HG02610 (cell line): ENCODE measurements at regions not wholly inside any gene's neighbourhood (a gene's known extent, or its start where the extent isn't known, plus 50 kb on each side); places are given as distances from the start of the nearest gene placed in this dataset.

Experiments used
- ATAC-seq: cut with Tn5 transposase; IDR thresholded peaks from one replicate; pipeline ENCODE4 v1.9.1; 2021; ENCODE audit warnings: mild to moderate bottlenecking, moderate library complexity; ENCODE audit not compliant: unreplicated experiment

DNA sequence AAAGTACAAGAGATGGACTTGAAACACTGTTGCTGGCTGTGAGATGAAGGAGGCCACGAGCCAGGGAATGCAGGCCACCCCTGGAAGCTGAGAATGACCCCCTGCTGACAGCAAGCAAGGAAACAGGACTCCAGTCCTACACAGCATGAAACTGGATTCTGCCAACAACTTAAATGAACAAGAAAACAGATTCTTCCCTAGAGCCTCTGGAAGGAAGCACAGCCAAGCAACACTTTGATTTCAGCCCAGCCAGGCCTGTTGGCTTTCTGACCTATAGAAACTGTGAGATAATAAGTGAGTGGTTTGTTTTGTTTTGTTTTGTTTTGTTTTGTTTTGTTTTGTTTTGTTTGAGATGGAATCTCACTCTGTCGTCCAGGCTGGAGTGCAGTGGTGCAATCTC, 105.3 kb upstream of the CACNA1A start:
- no peak for ATAC-seq

DNA sequence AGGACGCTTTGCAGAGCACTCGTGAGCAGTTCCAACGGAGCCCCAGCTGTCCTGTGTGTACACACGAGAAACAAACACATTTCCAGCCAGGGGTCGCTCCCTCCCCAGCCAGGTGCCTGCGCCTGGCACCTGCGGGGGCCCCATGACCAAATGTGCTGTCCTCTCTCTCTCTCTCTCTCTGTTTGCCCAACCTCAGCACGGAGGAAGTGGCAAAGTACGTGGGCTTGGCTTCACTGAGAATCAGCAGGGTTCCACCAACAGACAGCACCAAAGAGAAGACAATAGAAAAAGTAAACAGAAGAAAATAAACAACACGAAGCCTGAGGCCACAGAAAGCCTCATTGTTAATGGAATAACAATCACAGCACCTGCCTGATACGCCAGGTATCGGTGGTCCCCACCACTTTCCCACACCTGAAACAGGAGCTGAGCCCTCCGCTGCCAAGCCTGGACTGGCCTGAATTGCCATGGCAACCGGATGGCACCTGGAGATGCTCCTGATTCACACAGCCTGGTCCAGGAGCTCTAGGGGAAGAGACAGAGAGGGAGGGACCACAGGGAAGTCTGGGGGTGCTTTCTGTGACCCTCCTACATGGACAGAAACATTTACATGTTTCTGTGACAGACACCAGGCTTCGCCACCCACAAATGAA, 103.9 kb upstream of the CACNA1A start:
- ATAC-seq = no peak

DNA sequence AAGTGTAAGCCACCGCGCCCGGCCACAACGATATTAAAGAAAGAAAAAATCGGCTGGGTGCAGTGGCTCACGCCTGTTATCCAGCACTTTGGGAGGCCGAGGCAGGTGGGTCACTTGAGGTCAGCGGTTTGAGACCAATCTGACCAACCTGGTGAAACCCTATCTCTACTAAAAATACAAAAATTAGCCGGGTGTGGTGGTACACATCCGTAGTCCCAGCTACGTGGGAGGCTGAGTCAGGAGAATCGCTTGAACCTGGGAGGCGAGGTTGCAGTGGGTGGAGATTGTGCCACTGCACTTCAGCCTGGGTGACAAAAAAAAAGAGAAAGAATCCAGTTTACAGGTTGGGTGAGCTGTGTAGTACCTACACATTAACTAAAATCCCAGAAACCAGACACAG, 99.9 kb upstream of the CACNA1A start:
- no peak for ATAC-seq

DNA sequence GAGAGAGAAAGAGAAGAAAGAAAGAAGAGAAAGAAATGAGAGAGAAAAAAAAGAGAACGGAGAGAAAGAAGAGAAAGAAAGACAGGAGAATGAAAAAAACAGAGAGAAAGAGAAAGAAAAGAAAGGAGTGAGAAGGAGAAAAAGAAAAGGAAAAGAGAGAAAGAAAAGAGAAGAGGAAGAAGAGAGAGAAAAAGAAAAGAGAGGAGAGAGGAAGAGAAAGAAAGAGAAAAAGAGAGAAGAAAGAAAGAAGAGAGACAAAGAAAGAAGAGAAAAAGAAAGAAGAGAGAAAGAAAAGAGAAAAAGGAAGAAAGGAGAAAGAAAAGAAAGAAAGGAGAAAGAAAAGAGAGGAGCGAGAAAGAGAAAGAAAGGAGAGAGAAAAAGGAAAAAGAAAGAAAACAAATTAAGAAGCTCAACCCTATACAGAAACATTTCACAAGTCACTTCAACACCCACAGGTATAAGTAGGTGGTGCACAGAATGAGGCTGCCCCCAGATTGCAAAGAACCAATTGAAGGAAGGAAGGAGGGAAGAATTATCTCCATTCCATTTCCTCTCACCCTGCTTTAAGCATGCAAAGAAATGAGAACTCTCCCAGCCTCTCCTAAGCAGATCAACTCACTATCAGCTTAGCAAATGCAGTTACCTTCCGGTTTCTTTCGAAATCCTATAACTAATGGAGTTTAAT, 98.8 kb upstream of the CACNA1A start:
- no peak for ATAC-seq

DNA sequence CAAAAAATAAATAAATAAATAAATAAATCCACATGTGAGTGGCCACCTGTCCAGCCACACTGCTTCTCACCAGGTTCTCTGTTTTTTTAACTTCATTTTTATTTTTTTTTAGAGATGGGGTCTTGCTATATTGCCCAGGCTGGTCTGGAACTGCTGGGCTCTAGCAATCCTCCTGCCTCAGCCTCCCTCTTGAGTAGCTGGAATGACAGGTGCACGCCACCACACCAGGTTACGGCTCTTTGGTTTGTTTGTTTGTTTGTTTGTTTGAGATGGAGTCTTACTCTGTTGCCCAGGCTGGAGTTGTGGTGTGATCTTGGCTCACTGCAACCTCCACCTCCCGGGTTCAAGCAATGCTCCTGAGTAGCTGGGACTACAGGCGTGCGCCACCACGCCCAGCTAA, 94.5 kb upstream of the CACNA1A start:
- ATAC-seq = no peak

DNA sequence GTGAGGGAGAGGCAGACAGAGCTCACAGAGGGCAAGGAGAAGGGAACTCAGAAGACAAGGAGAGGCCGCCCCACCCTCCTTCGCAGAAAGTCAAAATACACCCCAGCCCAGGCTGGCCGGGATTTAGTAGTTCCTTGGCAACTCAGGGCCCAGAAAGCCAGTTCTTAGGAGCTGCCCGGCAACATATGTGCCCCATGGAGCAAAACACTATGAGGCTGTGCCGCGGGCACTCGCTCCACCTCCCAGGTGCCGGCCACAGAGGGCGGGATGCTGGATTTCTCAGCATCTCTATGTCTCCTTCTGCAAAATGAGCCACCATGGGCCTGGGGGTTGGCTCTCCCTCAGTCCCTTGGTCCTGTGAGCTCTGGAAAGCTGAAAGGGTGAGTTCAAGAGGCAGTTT, 93.8 kb upstream of the CACNA1A start:
- no peak for ATAC-seq

DNA sequence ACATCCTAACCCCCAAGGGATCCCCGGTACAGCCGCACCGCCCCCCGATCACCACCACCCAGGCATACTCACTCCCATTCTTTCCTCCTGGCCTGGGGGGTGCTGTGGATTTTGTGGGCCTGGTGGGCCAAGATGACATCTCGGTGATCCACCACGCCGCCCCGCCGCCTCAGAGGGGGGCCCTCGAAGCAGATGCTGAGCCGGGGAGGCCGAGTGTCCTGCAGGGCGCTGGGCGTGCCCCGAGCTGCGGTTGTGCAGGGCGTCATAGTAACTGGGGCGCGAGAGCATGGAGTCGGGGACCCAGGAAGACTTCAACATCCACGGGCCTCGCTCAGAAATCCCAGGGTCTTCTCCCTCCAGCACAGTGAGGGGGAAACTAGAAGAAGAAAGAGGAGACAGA, 93.4 kb upstream of the CACNA1A start:
- ATAC-seq = no peak

DNA sequence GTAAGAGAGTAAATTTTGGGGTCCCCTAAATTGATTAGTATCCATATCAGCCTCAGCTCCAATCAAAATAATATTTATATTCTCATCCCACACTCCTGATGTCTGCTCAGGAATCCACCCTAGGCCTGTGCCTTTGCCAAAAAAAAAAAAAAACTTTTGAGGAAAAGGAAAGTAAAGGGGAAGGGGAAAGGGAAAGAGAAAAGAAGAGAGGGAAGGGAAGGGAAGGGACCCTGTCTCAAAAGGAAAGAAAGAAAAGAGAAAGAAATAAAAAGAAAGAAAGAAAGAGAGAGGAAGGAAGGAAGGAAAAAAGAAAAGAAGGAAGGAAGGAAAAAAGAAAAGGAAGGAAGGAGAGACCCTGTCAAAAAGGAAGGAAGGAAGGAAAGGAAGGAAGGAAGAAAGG, 91.8 kb upstream of the CACNA1A start:
- no peak for ATAC-seq

DNA sequence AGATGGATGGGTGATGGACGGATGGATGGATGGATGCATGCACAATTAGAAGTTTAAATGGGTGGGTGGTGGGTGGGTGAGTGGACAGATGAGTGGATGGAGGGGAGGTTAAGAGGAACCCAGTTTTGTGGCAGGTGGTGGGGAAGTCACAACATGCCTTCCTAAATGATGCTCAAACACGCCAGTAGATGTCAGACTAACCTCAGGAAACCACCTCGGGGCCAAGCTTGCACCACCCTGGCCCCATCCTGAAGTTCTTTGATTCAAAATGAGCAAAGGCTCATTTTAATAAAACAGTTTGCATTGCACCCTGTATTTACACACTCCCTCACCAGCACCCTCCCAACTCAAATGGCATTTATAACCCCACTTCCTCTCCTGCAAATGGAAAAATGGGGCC, 91.4 kb upstream of the CACNA1A start:
- no peak for ATAC-seq

DNA sequence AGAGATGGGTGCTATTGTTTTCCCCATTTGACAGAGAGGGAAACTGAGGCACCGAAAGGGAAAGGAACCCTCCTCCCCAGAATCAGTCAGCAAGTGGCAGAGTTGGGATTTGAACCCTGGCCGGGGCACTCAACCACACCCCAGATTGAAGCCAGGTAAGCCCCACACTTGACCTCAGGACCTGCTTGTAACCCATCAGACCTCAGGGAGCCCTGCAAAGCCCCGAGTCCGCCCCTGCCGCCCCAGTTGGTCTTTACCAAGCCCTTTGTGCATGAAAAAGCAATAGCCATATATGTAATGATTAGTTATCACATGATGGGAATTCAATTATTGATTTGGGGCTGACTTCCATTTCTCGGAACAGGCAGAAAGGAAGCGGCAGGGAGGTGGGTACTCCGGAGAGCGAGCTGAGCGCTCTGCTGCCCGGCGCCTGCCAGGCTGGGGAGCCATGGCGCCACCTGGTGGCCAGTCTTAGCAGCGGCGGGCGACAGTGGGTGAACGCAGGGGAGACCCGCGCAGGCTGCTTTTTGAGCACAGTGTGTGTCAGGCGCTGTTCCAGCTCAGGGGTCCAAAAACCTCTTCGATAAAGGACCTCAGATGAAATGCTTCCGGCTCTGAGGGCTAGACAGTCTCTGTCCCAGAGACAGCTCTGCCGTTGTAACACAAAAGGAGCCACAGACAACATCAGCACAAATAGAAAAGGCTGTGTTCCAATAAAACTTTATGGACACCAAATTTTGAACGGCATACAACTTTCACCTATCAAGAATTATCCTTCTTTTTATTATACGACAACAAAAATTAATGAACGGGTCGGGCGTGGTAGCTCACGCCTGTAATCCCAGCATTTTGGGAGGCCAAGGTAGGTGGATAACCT, 82.9 kb upstream of the CACNA1A start:
- ATAC-seq = no peak

DNA sequence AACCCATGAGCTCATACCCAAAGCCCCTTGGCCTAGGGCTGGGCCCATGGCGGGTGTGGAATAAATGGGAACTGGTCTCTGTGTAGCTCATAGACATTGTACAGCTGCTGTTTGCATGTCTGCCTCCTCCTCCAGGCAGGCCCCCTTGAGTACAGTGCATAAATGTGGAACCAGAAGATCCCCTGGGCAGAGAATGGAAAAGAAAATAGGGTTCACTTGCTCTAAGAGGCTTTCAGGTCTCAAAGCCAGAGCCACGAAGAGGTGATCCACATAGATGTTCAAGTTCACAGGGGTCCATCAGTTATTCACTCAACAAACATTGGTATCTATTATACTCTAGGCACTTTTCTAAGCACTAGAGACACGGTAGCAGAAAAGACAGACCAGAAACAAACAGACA, 79.2 kb upstream of the CACNA1A start:
- ATAC-seq = no peak

DNA sequence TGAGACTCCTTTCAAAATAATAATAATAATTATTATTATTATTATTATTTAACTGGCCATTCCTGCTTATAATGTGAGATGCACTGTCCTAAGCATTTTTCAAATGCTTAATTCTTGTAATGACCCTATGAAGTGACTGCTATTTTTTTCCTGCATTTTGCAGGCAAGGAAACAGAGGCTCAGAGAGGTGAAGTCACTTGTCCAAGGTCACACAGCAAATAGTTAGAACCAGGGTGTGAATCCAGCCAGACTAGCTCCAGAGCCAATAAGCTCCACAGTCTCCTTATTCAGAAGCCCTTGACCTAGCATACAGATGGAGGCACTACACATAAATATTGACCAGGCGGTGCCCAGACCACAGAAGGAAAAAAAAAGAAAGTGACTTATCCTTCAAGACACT, 77.5 kb upstream of the CACNA1A start:
- no peak for ATAC-seq

DNA sequence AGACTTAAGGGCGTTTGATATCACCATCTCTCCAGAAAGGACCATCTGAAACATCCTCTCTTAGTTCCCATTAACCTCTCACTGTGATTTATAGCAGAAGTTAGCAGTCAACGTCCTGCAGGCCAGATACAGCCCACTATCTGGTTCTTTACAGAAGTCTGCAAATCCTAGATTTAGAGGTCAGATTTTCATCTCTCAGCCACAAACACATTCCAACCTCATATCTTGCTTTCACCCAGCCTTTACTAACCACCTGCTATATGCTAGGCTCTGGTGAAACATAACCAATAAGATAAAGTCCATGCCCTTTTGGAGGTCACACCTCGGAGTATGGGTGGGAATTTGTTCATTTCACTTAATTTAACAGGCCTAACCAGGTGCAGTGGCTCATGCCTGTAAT, 76.8 kb upstream of the CACNA1A start:
- ATAC-seq = no peak

DNA sequence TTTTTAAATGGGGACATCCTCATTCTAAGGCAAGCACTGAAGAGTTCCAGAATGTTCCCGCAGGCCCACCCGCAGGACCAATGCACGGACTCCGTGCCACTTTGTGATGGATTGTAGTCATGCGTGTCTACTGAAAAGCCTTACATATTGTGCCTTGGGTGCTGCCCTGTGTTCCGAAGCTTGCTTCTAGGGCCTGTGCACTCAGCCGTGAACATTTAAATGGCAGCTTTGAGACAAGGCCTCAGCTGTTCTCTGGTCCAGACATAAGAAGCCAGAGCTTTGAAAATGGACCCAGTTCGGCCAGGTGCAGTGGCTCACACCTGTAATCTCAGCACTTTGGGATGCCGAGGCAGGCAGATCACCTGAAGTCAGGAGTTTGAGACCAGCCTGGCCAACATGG, 75.3 kb upstream of the CACNA1A start:
- ATAC-seq = no peak

DNA sequence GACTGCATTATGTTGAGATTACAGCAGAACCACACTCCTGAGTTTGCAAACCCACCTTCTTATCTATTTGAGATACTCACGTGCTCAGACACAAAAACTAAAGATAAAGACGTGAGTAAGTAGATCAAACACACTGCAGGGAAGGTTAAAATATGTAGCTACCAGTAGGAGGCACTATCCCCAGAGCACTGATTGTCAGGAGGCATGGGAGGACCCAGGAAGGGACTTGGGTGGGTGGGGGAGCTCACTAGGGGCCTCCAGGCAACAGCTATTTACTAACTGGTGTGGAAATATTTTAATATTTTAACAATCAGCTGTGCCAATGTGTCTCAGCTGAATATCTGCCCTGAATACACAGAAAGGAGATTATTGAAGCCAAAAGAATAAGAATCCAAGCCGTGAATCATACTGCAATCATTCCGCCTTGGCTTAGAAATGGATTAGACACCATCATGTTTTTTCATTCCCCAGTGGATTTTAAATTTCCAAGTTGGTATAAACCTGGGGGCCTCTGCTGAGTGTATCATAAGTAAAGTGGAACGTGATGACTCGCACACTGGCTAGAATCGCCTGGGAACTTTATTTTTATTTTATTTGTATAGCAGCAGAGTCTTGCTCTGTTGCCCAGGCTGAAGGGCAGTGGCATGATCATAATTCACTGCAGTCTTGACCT, 73.2 kb upstream of the CACNA1A start:
- ATAC-seq = no peak

DNA sequence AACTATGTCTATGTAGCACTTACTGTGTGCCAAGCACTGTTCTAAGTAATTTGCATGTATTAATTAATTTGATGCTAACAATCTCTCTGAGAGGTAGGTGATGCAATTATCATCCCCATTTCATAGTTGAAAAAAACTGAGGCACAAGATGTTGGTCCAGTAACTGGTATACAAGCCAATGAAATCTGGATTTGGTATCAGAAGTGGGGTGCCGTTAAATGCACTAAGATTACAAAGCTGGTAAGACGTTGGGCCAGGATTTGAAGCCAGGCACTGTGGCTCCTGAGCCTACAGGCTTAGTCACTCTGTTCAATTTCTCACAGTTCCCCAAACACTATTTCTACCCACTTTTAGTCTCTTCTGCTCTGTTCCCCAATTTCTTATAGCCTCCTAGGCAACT, 70.4 kb upstream of the CACNA1A start:
- ATAC-seq = no peak

DNA sequence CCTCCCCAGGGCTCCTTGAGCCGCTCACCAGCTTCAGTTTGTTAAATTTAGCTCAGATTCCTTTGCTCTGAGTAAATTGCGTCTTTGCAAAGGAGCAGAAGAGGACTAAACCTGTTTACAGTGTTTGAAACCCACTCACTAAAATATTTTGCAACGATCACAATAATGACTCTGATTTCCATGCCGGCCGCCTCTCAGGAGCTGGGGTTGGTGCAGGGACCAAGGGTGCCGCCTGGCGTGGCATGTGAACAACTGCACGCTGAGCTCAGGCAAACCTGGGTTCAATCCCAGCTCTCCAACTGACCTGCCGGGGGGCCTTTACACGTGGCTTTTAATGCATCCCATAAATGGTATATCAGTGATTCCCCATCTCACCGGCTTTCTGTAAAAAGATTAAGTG, 68.7 kb upstream of the CACNA1A start:
- no peak for ATAC-seq

DNA sequence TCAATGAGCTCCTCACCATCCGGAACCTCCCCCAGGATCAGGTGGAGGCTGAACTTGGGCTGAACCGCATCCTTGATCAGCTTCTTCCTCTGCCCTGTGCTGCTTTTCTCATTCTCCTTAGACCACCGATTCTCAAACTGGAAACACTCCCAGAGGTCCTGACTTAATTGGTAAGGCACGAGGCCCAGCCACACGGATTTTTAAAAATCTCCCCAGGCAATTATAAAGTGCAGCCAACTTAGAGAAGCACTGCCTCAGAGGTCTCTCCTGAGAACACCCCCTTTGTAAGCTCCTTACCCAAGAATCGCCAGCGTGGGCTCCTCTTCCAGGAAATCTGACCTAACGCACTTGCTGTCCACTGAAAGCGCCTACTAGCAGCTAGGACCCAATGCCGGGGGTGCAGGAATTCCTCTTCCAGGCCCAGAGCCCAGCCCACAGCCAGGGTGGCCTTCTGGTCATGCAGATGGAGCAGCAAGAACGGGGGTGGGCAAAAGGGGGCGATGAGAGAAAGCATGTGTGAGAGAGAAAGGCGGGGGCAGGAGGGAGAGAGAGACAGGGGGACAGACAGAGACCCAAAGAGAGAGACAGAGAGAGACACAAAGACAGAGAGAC, 66.9 kb upstream of the CACNA1A start:
- ATAC-seq = no peak

DNA sequence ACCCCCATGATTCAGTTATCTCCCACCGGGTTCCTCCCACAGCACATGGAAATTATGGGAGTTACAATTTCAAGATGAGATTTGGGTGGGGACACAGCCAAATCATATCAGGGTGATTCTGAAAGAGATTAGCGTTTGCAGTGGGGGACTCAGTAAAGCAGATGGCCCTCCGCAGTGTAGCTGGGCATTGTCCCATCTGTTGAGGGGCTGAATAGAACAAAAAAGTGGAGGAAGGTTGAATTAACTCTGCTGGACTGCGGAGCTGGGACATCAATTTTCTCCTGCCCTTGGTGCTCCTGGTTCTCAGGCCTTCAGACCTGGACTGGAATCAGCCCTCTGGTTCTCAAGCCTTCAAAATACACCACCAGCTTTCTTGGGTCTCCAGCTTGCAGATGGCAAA, 55.2 kb upstream of the CACNA1A start:
- no peak for ATAC-seq

DNA sequence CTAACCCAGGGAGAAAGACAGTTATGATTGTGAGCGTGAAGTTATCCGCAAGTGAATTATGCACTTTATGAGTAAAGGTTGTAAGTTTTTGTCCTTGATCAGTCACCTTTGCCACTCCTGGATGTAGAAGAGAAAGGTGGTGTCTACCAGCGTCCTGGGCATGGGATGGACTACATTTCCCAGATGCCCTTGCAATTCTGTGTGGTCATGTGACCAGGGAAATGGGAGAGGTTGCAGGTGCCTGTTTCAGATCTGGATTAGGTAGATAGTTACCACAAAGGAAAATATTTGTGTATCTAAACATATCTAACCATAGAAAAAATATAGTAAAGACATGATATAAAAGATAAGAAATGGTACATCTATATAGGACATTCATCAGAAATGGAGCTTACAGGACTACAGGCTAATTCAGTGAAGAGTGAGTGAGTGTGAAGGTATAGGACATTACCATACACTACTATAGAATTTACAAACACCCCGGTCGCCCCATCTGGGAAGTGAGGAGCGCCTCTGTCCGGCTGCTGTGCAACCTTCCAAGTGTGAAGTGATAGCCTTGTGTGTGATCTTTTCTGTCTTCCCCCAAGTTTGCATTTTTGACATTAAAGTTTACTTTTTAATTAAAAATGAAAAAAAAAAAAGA, 51.6 kb upstream of the CACNA1A start:
- no peak for ATAC-seq

DNA sequence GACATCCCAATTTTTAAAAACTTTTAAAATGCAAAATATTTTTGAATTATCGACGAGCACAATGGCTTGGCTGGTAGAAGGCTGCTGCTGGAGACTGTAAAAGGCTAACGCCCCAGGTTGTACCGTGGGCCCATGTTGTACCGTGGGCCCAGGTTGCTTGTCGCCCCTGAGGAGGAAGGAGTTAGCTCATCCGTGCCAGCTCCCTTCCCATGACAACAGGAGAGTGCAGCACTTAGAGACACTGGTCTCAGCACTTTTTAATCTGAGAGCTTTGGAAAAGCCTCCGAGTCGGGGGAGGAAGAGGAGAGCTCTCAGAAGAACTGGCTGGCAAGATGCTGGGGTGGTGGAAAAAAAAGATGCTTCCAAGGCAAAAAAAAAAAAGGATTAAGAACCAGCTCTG, 50.3 kb upstream of the CACNA1A start:
- no peak for ATAC-seq
